Hepatocyte (in vitro differentiated cells): ENCODE measurements at regions not wholly inside any gene's neighbourhood (a gene's known extent, or its start where the extent isn't known, plus 50 kb on each side); places are given as distances from the start of the nearest gene placed in this dataset.

ENCODE experiments used
- DNase-seq: peaks from one replicate; pipeline ENCODE4 v3.0.0-alpha.2; 2016; ENCODE audit warnings: low spot score
- H2AFZ ChIP-seq: fragments of 200-600 bp; sonication (generic); 2 replicates; pipeline ENCODE4 v1.6.0; 2016; ENCODE audit warnings: antibody characterized with exemption, mild to moderate bottlenecking
- H3K27ac ChIP-seq: fragments of 200-600 bp; sonication (generic); 2 replicates; pipeline ENCODE4 v1.5.1; 2016; ENCODE audit warnings: mild to moderate bottlenecking
- H3K27me3 ChIP-seq: fragments of 200-600 bp; sonication (generic); 2 replicates; pipeline ENCODE4 v1.6.1; 2016
- H3K36me3 ChIP-seq: fragments of 200-600 bp; sonication (generic); replicated peaks from 2 replicates; pipeline ENCODE4 v1.5.1; 2016; ENCODE audit warnings: low read depth; ENCODE audit not compliant: insufficient read depth
- H3K4me1 ChIP-seq: fragments of 200-600 bp; sonication (generic); 2 replicates; pipeline ENCODE4 v1.5.1; 2016; ENCODE audit warnings: mild to moderate bottlenecking, moderate library complexity; ENCODE audit not compliant: insufficient read depth
- H3K4me2 ChIP-seq: fragments of 200-600 bp; sonication (generic); 2 replicates; pipeline ENCODE4 v1.6.0; 2016
- H3K4me3 ChIP-seq: fragments of 200-600 bp; sonication (generic); 2 replicates; pipeline ENCODE4 v1.5.1; 2016; ENCODE audit warnings: mild to moderate bottlenecking
- H3K79me2 ChIP-seq: fragments of 200-600 bp; sonication (generic); 2 replicates; pipeline ENCODE4 v1.6.0; 2017; ENCODE audit warnings: mild to moderate bottlenecking
- H3K9me2 ChIP-seq: fragments of 200-600 bp; sonication (generic); replicated peaks from 2 replicates; pipeline ENCODE4 v1.6.0; 2017; ENCODE audit warnings: mild to moderate bottlenecking; ENCODE audit not compliant: insufficient read depth
- H3K9me3 ChIP-seq: fragments of 200-600 bp; sonication (generic); 2 replicates; pipeline ENCODE4 v1.5.1; 2016; ENCODE audit warnings: low read depth, mild to moderate bottlenecking
- H4K20me1 ChIP-seq: fragments of 200-600 bp; sonication (generic); 2 replicates; pipeline ENCODE4 v1.6.0; 2016; ENCODE audit warnings: mild to moderate bottlenecking; ENCODE audit not compliant: insufficient read depth, poor library complexity, severe bottlenecking
- EZH2 ChIP-seq: fragments of 200-600 bp; sonication (generic); IDR thresholded peaks from 2 replicates; pipeline ENCODE4 v1.6.1; 2016; ENCODE audit warnings: antibody characterized with exemption, mild to moderate bottlenecking, borderline replicate concordance
- EZH2phosphoT487 ChIP-seq: fragments of 200-600 bp; sonication (generic); IDR thresholded peaks from one replicate; pipeline ENCODE4 v1.6.1; 2018; ENCODE audit warnings: antibody characterized with exemption, mild to moderate bottlenecking, low read depth, moderate library complexity; ENCODE audit not compliant: unreplicated experiment, severe bottlenecking
- WGBS: methylation state at CpG from one replicate; pipeline ENCODE4 v1.1.6; 2016; ENCODE audit warnings: low lambda C conversion rate; ENCODE audit errors: missing lambda C conversion rate; 5-methylcytosine and 5-hydroxymethylcytosine counted together
- TF ChIP-seq, protein P1 (sequence below): fragments of 200-600 bp; sonication (generic); IDR thresholded peaks from 2 replicates; pipeline ENCODE4 v1.5.1; 2016; ENCODE audit warnings: antibody characterized with exemption, mild to moderate bottlenecking; ENCODE audit not compliant: poor library complexity

DNA sequence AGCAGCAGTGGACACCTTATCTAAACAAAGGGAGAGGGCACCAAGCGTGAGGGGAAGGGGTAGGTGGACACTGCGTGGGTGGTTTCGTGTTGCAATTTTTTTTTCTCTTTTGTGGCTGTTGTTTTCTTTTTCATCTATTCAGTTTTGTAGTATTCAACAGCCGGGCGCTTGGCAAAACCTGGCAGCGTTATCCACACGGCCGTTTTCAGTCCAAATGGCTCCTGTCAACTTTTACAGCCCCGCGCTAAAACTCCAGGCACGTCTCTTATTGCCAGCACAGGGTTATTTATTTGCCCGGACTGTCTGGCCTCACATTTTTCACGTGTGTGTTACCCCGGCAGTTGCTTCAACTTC is 192.2 kb downstream of the BCOR start:
- Histone ChIP-seq H3K27me3 (no peaks in the 10 kb centered on the region), H3K4me2 (peak overlapping the region; percentile 67), H3K9me2 (no peaks in the 10 kb centered on the region), H3K36me3 (no peaks in the 10 kb centered on the region), H4K20me1 (no peaks in the 10 kb centered on the region), H3K4me1 (peaks cover 58% of the 10 kb centered on the region), H3K4me3 (no peak overlapping the region), H3K27ac (peak overlapping the region; percentile 67), H3K79me2 (no peaks in the 10 kb centered on the region), H2AFZ (no peak overlapping the region), H3K9me3 (no peaks in the 10 kb centered on the region)
- 21% methylated on average over 14 of the region's 14 CpGs for WGBS
- peak; percentile 77 for DNase-seq
- TF ChIP-seq, protein P1, sequence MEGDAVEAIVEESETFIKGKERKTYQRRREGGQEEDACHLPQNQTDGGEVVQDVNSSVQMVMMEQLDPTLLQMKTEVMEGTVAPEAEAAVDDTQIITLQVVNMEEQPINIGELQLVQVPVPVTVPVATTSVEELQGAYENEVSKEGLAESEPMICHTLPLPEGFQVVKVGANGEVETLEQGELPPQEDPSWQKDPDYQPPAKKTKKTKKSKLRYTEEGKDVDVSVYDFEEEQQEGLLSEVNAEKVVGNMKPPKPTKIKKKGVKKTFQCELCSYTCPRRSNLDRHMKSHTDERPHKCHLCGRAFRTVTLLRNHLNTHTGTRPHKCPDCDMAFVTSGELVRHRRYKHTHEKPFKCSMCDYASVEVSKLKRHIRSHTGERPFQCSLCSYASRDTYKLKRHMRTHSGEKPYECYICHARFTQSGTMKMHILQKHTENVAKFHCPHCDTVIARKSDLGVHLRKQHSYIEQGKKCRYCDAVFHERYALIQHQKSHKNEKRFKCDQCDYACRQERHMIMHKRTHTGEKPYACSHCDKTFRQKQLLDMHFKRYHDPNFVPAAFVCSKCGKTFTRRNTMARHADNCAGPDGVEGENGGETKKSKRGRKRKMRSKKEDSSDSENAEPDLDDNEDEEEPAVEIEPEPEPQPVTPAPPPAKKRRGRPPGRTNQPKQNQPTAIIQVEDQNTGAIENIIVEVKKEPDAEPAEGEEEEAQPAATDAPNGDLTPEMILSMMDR, result no peak
- TF ChIP-seq EZH2 (no peak), EZH2phosphoT487 (no peak)

DNA sequence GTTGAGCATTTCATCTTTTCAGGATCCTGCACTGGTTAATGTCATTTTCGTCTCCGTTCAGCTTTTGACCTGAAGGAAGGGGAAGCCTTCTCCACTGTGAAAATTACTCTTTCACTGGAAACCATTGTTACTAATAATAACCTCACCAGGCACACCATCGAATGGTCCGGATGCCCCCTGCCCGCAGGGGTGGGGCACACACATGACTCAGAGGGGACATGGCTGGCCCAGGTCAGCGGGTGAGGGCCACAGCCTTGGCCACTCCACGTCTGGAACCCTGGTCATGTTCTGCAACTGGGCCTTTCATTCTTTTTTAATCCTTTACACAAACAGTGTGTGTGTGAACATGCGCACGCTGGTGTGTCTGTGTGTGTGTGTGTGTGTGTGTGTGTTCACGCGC is 191.8 kb downstream of the BCOR start:
- no peak for DNase-seq
- no peaks in the 10 kb centered on the region for H4K20me1 ChIP-seq
- H3K36me3 ChIP-seq, result no peaks in the 10 kb centered on the region
- H3K79me2 ChIP-seq, result no peaks in the 10 kb centered on the region
- H3K9me3 ChIP-seq, result no peaks in the 10 kb centered on the region
- no peaks in the 10 kb centered on the region for H3K27me3 ChIP-seq
- no peak overlapping the region for H3K4me3 ChIP-seq
- H2AFZ ChIP-seq, result no peak overlapping the region
- peak overlapping the region; percentile 67 for H3K4me2 ChIP-seq
- no peaks in the 10 kb centered on the region for H3K9me2 ChIP-seq
- no peak for TF ChIP-seq EZH2phosphoT487
- no peak for TF ChIP-seq EZH2
- TF ChIP-seq, protein P1, result no peak
- peak overlapping the region; percentile 67 for H3K27ac ChIP-seq
- H3K4me1 ChIP-seq, result peaks cover 58% of the 10 kb centered on the region
- WGBS, result 57% methylated on average over 11 of the region's 11 CpGs

DNA sequence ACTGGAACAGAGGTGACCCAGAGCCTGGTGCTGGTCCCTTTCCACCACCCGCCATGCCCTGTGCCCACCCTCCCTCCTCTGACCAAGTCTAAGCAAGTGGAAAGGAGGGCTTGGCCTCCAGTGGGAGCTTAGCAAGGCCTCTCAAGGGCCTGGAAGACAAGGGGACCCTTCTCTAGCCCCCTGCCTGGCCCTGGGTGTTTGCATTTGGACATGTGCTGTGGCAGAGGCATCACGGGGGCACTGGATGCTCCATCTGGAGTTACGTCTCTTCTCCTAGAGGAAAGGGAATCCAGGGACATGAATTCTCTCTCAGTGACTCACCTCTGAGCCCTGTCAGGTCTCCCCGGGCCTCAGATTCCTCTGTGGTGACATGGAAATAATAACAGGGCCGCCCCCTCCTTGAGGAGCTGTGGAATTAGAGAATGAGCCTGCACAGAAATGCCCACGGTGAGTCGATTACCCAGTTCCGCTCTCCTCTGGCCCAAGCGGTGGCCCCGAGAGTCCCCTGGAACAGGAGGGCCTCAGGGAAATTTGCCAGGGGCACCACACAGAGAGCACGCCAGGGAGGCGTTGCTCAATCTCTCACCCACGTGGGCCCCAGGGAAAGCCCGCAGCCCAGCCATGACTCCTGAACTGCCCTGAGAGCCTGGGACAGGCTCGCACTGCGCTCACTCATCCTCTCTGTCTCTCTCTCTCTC is 189.6 kb downstream of the BCOR start:
- Histone ChIP-seq H3K9me3 (no peaks in the 10 kb centered on the region), H4K20me1 (no peaks in the 10 kb centered on the region), H3K4me3 (no peak overlapping the region), H3K36me3 (no peaks in the 10 kb centered on the region), H3K27ac (peak overlapping the region; percentile 81), H2AFZ (no peak overlapping the region), H3K4me1 (peaks cover 53% of the 10 kb centered on the region), H3K79me2 (no peaks in the 10 kb centered on the region), H3K4me2 (peak overlapping the region; percentile 29), H3K27me3 (no peaks in the 10 kb centered on the region), H3K9me2 (no peaks in the 10 kb centered on the region)
- whole genome bisulfite sequencing, result 36% methylated on average over 16 of the region's 16 CpGs
- TF ChIP-seq EZH2phosphoT487 (no peak), EZH2 (no peak)
- TF ChIP-seq, protein P1, result no peak
- peak; percentile 88 for DNase-seq
